ENCODE measurements at regions not wholly inside any gene's neighbourhood (a gene's known extent, or its start where the extent isn't known, plus 50 kb on each side); places are given as distances from the start of the nearest gene placed in this dataset.

- Mint-ChIP-seq H3K4me1 (ENCODE audit: unreplicated experiment) (peaks cover 9% of the 10 kb centered on the region), H3K36me3 (ENCODE audit: low read depth, unreplicated experiment) (no peaks in the 10 kb centered on the region), H3K9me3 (ENCODE audit: unreplicated experiment) (no peaks in the 10 kb centered on the region), H3K27me3 (ENCODE audit: unreplicated experiment) (no peaks in the 10 kb centered on the region), H3K27ac (ENCODE audit: unreplicated experiment) (no peak overlapping the region), H3K4me3 (ENCODE audit: unreplicated experiment) (no peak overlapping the region)
- DNase-seq (ENCODE audit: low spot score): no peak
- no peak for TF ChIP-seq CTCF (IDR thresholded peaks at IDR 0.05; ENCODE audit: unreplicated experiment)
These were observed 424.6 kb downstream of the GADD45G start for GRCh38 chr9:90029386-90029785.

- Mint-ChIP-seq H3K9me3 (ENCODE audit: unreplicated experiment) (no peaks in the 10 kb centered on the region), H3K27ac (ENCODE audit: unreplicated experiment) (no peak overlapping the region), H3K4me1 (ENCODE audit: unreplicated experiment) (peaks cover 3% of the 10 kb centered on the region), H3K4me3 (ENCODE audit: unreplicated experiment) (no peak overlapping the region), H3K27me3 (ENCODE audit: unreplicated experiment) (no peaks in the 10 kb centered on the region), H3K36me3 (ENCODE audit: low read depth, unreplicated experiment) (no peaks in the 10 kb centered on the region)
- no peak for DNase-seq (ENCODE audit: low spot score)
- TF ChIP-seq CTCF (IDR thresholded peaks at IDR 0.05; ENCODE audit: unreplicated experiment): no peak
These were observed 425.2 kb downstream of the GADD45G start for GRCh38 chr9:90029996-90030395.

GRCh38 chr9:90032296-90033027 is 427.6 kb downstream of the GADD45G start:
- Mint-ChIP-seq H3K36me3 (ENCODE audit: low read depth, unreplicated experiment) (no peaks in the 10 kb centered on the region), H3K27me3 (ENCODE audit: unreplicated experiment) (no peaks in the 10 kb centered on the region), H3K9me3 (ENCODE audit: unreplicated experiment) (no peaks in the 10 kb centered on the region), H3K4me1 (ENCODE audit: unreplicated experiment) (no peaks in the 10 kb centered on the region), H3K27ac (ENCODE audit: unreplicated experiment) (no peak overlapping the region), H3K4me3 (ENCODE audit: unreplicated experiment) (no peak overlapping the region)
- TF ChIP-seq CTCF (IDR thresholded peaks at IDR 0.05; ENCODE audit: unreplicated experiment): no peak
- DNase-seq (ENCODE audit: low spot score): no peak

- Mint-ChIP-seq H3K4me3 (ENCODE audit: unreplicated experiment) (no peak overlapping the region), H3K4me1 (ENCODE audit: unreplicated experiment) (no peaks in the 10 kb centered on the region), H3K9me3 (ENCODE audit: unreplicated experiment) (no peaks in the 10 kb centered on the region), H3K27me3 (ENCODE audit: unreplicated experiment) (no peaks in the 10 kb centered on the region), H3K36me3 (ENCODE audit: low read depth, unreplicated experiment) (no peaks in the 10 kb centered on the region), H3K27ac (ENCODE audit: unreplicated experiment) (no peak overlapping the region)
- no peak for DNase-seq (ENCODE audit: low spot score)
- TF ChIP-seq CTCF (IDR thresholded peaks at IDR 0.05; ENCODE audit: unreplicated experiment): no peak
These were observed 428.3 kb downstream of the GADD45G start for GRCh38 chr9:90033028-90033650.

GRCh38 chr9:90034071-90034470 is 429.3 kb downstream of the GADD45G start:
- no peaks in the 10 kb centered on the region for H3K27me3 Mint-ChIP-seq (ENCODE audit: unreplicated experiment)
- H3K4me1 Mint-ChIP-seq (ENCODE audit: unreplicated experiment): no peaks in the 10 kb centered on the region
- no peak for DNase-seq (ENCODE audit: low spot score)
- no peak overlapping the region for H3K4me3 Mint-ChIP-seq (ENCODE audit: unreplicated experiment)
- TF ChIP-seq CTCF (IDR thresholded peaks at IDR 0.05; ENCODE audit: unreplicated experiment): no peak
- H3K36me3 Mint-ChIP-seq (ENCODE audit: low read depth, unreplicated experiment): no peaks in the 10 kb centered on the region
- no peak overlapping the region for H3K27ac Mint-ChIP-seq (ENCODE audit: unreplicated experiment)
- no peaks in the 10 kb centered on the region for H3K9me3 Mint-ChIP-seq (ENCODE audit: unreplicated experiment)

All from endothelial cell (in vitro differentiated cells).